ENCODE measurements at regions not wholly inside any gene's neighbourhood (a gene's known extent, or its start where the extent isn't known, plus 50 kb on each side); places are given as distances from the start of the nearest gene placed in this dataset.

DNA sequence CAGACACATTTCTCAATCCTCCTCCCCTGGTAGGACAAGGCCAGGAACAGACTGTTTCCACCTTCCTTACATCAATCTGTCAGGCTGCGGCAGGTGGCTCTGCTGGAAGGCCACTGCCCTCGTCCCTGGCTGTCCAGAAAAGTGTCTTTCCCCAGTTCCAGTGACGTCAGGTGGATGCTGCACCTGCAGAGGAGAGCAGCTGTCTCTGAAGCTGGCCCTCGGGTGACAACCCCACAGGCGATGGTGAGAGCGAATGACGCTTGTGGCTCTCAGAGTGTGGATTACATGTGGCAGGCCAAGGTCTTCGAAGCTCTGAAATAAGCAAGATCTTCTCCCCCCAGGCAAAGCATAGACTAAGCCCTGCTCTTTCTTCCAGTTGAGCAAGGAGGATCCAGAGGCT is 146.9 kb upstream of the RET start:
- TF ChIP-seq, protein P1, sequence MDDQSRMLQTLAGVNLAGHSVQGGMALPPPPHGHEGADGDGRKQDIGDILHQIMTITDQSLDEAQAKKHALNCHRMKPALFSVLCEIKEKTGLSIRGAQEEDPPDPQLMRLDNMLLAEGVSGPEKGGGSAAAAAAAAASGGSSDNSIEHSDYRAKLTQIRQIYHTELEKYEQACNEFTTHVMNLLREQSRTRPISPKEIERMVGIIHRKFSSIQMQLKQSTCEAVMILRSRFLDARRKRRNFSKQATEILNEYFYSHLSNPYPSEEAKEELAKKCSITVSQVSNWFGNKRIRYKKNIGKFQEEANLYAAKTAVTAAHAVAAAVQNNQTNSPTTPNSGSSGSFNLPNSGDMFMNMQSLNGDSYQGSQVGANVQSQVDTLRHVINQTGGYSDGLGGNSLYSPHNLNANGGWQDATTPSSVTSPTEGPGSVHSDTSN (IDR thresholded peaks at IDR 0.05; ENCODE audit: insufficient replicate concordance, low read depth, low read length): no peak
- TF ChIP-seq, protein P2, sequence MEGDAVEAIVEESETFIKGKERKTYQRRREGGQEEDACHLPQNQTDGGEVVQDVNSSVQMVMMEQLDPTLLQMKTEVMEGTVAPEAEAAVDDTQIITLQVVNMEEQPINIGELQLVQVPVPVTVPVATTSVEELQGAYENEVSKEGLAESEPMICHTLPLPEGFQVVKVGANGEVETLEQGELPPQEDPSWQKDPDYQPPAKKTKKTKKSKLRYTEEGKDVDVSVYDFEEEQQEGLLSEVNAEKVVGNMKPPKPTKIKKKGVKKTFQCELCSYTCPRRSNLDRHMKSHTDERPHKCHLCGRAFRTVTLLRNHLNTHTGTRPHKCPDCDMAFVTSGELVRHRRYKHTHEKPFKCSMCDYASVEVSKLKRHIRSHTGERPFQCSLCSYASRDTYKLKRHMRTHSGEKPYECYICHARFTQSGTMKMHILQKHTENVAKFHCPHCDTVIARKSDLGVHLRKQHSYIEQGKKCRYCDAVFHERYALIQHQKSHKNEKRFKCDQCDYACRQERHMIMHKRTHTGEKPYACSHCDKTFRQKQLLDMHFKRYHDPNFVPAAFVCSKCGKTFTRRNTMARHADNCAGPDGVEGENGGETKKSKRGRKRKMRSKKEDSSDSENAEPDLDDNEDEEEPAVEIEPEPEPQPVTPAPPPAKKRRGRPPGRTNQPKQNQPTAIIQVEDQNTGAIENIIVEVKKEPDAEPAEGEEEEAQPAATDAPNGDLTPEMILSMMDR (IDR thresholded peaks at IDR 0.05 in 2 of 3, conservative IDR thresholded peaks at IDR 0.05 in 1 of 3; ENCODE audit: control insufficient read depth in 2 of 3, extremely low read depth in 1 of 3, insufficient read depth in 1 of 3, low read depth in 3 of 3, low read length in 3 of 3): no peak

All from GM12878 (cell line).